Fibroblast of the aortic adventitia (primary cell): ENCODE measurements at regions not wholly inside any gene's neighbourhood (a gene's known extent, or its start where the extent isn't known, plus 50 kb on each side); places are given as distances from the start of the nearest gene placed in this dataset.

Experiments used
- DNase-seq: peaks from one replicate; pipeline ENCODE4 v3.0.0-alpha.2; 2010; ENCODE audit warnings: low read depth
- H3K4me3 ChIP-seq: 2 replicates; pipeline ENCODE4 v1.5.1; 2011; ENCODE audit warnings: low read depth, mild to moderate bottlenecking, control low read depth, low read length, moderate library complexity
- TF ChIP-seq, protein P1 (sequence below): IDR thresholded peaks from 2 replicates; pipeline ENCODE4 v1.5.1; 2011; ENCODE audit warnings: mild to moderate bottlenecking, low read length, control low read depth, inconsistent platforms; ENCODE audit not compliant: insufficient read depth

DNA sequence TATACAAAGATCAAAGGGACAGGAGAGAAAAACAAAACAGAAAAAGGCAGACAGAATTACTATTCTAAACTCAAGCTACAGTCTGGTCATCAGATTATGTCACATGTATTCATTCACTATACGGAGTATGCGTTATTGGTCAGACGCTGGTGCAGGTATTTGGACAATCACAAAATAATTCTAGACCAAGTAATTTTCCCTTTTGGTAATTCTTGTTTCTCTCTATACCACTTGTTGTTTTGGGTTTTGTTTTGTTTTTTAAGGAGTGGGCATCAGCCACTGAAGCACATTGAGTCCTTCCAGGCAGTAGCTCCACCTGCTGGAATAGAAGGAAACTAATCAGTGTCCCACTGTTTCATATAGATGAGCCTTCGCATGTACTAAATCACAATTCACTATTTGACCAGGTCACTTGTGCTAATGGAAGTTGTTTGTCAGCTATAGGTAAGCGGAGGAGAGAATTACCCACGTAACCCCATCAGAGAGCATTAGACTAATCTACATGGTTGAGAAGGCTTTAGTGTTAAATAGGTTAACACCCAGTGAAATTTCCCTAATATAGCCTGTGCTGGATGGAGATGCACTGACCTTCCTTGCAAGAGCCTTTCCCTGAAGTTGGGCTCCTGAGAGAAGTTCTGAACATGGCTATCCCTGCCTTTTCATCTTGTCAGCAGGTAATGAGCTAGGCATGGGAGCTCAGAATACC, 77.9 kb downstream of the TNFAIP3 start:
- H3K4me3 ChIP-seq, result no peak overlapping the region
- TF ChIP-seq, protein P1, sequence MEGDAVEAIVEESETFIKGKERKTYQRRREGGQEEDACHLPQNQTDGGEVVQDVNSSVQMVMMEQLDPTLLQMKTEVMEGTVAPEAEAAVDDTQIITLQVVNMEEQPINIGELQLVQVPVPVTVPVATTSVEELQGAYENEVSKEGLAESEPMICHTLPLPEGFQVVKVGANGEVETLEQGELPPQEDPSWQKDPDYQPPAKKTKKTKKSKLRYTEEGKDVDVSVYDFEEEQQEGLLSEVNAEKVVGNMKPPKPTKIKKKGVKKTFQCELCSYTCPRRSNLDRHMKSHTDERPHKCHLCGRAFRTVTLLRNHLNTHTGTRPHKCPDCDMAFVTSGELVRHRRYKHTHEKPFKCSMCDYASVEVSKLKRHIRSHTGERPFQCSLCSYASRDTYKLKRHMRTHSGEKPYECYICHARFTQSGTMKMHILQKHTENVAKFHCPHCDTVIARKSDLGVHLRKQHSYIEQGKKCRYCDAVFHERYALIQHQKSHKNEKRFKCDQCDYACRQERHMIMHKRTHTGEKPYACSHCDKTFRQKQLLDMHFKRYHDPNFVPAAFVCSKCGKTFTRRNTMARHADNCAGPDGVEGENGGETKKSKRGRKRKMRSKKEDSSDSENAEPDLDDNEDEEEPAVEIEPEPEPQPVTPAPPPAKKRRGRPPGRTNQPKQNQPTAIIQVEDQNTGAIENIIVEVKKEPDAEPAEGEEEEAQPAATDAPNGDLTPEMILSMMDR, result peak; percentile 81
- peak; percentile 71 for DNase-seq

DNA sequence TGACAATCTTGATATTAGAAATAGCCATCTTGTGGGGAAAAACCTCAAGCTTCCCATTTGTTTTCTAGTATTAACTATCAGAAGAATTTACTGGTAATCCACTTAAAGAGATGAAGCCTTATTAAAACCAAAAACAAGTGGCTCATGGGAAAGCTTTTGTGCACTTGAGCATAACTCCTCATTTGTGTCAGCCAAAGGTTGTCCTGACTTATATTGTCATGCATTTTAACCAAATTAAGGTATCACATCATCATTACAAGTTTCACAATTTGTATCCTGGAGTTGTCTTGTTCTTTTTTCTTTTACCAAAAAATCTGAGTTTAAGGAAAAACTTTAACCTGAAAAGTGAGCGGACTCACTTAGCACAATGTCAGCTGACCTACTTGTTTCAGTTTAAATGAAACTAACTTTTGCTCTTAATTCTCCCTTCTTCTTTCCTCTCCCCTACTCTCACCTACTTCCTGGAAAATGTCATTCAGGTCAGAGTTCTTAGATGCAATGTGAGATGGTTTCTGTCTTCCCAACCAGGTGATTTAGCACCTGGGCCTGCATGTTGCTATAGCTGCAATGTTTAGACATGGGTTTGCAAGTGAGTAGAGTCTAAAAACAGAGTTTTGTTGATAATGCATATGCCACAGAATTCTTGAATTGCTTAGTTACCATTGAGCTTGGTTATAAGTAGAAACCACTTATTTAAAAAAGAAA, 82.8 kb downstream of the TNFAIP3 start:
- DNase-seq, result no peak
- H3K4me3 ChIP-seq, result no peak overlapping the region
- TF ChIP-seq, protein P1, result no peak

DNA sequence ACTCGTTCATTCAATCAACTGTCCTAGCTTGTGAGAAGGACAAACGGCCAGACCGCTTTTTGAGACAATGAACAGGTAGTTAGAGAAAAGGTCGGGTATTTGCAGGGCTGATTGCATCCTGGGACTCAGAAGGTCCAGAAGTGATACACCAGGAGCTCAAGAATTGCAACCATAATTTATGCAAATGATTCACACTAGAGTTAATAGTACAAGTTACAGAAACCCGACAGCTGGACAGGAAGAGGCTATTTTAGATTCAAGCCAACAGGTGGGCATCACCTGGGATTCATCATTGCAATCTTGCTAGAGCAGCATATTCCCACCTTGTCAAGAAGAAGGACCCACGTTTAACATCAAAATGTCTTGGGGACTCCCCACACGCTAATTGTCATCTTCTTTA, 83.5 kb downstream of the TNFAIP3 start:
- TF ChIP-seq, protein P1, result no peak
- no peak overlapping the region for H3K4me3 ChIP-seq
- no peak for DNase-seq

DNA sequence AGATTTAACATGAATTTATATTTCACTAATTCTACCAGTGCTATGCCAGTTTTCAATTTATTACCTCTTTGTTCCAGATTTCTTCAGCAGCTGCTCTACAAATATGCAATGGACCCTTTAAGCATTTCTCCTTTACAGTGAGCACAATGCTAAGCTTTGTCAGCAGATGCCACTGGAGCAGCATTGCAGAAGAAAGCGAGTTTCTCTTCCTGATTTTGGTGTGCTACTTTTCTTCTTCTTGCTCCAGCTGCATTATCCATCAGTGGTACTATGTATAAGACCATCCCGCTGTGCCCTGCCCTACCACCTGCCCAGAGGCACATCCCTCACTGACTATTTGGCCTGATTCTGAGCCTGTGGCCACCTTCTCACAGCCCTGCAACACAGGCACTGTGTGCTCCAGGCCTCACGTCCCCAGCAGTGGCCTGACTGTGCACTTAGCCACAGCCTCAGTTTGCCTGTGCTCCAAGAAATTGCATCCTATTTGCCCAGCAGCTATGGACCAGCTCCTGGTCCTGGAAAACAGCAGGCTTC, 84.1 kb downstream of the TNFAIP3 start:
- TF ChIP-seq, protein P1, result no peak
- H3K4me3 ChIP-seq, result no peak overlapping the region

DNA sequence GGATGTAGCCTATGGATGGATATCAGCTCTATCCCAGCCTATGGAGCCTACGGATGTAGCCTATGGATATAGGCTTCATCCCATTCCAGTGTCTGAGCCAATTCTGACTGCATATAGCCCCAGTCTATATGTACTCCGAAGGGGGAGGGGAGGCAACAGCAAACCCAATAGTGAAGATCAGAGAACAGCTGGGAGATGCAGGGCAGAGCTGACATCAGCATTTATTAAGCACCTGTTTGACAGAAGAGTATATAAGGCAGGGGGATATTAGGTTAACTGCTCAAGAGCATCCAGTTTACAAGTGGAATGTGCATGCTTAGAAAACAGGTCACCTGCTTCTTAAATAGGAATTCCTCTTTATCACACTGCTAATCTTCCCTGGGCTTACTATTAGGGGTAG, 85.2 kb downstream of the TNFAIP3 start:
- TF ChIP-seq, protein P1, result no peak

More for the DNA sequence above, 84.1 kb downstream of the TNFAIP3 start:
- no peak for DNase-seq

DNA sequence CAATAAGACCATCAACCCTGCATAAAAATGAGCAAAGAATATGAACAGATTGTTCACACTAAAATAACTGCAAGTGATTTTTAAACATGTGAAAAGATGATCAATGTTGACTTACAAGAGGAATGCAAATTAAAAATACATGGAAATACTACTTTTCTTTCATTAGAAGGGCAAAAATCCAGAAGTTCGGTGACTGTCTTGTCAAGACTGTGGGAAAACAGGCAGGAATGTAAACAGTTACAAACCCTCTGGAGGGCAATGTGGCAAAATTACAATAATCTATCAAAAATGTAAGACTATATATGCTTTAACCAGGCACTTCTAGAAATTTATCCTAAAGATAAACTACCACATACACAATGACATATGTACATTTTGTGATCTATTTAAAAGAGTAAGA, 86.7 kb downstream of the TNFAIP3 start:
- no peak for DNase-seq
- TF ChIP-seq, protein P1, result no peak
- no peak overlapping the region for H3K4me3 ChIP-seq

More for the DNA sequence above, 85.2 kb downstream of the TNFAIP3 start:
- no peak overlapping the region for H3K4me3 ChIP-seq
- DNase-seq, result no peak
